Activated T-cell treated with anti-CD3 and anti-CD28 coated beads for 48 hours (primary cell): ENCODE measurements at regions not wholly inside any gene's neighbourhood (a gene's known extent, or its start where the extent isn't known, plus 50 kb on each side); places are given as distances from the start of the nearest gene placed in this dataset.
"Not testable (repeated sequence)": the region's sequence is repeated elsewhere in the genome, so short reads cannot be mapped to it uniquely, and the experiment has no call there.

Source experiments
- DNase-seq: peaks from one replicate; pipeline ENCODE4 v3.0.0-alpha.2; 2020; ENCODE audit warnings: low read depth

- DNase-seq = no peak
These were observed 99.7 kb upstream of the OTOS start for GRCh38 chr2:240240017-240240734.

GRCh38 chr2:240240781-240241180, 100.3 kb upstream of the OTOS start:
- no peak for DNase-seq

GRCh38 chr2:240241572-240241971, 101.1 kb upstream of the OTOS start:
- DNase-seq = no peak

- not testable (repeated sequence) for DNase-seq
These were observed 102.6 kb upstream of the OTOS start for GRCh38 chr2:240243049-240243448.

GRCh38 chr2:240244543-240244942, 104.1 kb upstream of the OTOS start:
- no peak for DNase-seq

- no peak for DNase-seq
These were observed 104.7 kb upstream of the OTOS start for GRCh38 chr2:240245184-240245583.

- DNase-seq = no peak
These were observed 105.2 kb upstream of the OTOS start for GRCh38 chr2:240245706-240246105.

GRCh38 chr2:240246173-240246820, 105.8 kb upstream of the OTOS start:
- no peak for DNase-seq

- no peak for DNase-seq
These were observed 106.9 kb upstream of the OTOS start for GRCh38 chr2:240247241-240247867.

GRCh38 chr2:240247868-240248720, 107.6 kb upstream of the OTOS start:
- no peak for DNase-seq

GRCh38 chr2:240248721-240249422, 108.4 kb upstream of the OTOS start:
- DNase-seq = no peak

GRCh38 chr2:240249423-240250149, 109.1 kb upstream of the OTOS start:
- DNase-seq = no peak

- no peak for DNase-seq
These were observed 109.9 kb upstream of the OTOS start for GRCh38 chr2:240250150-240250984.

GRCh38 chr2:240250985-240251847, 110.8 kb upstream of the OTOS start:
- no peak for DNase-seq

- DNase-seq = no peak
These were observed 111.4 kb upstream of the OTOS start for GRCh38 chr2:240251848-240252190.

GRCh38 chr2:240252191-240252871, 111.9 kb upstream of the OTOS start:
- no peak for DNase-seq

GRCh38 chr2:240252872-240253511, 112.5 kb upstream of the OTOS start:
- DNase-seq = no peak

- DNase-seq = no peak
These were observed 113.2 kb upstream of the OTOS start for GRCh38 chr2:240253583-240254145.
